NCI-H2227 treated with DMSO at 0.1 percent for 48 hours (cell line): ENCODE measurements at regions not wholly inside any gene's neighbourhood (a gene's known extent, or its start where the extent isn't known, plus 50 kb on each side); places are given as distances from the start of the nearest gene placed in this dataset.
"Not testable (repeated sequence)": the region's sequence is repeated elsewhere in the genome, so short reads cannot be mapped to it uniquely, and the experiment has no call there.

Experiments used
- DNase-seq: peaks from one replicate; lab custom pipeline; 2025; lab: John Stamatoyannopoulos, UW

GRCh38 chr20:30586178-30586577 is 671.3 kb upstream of the DEFB115 start:
- not testable (repeated sequence) for DNase-seq

- no peak for DNase-seq
Observed at GRCh38 chr20:30593572-30593971, 663.9 kb upstream of the DEFB115 start.

- no peak for DNase-seq
Observed at GRCh38 chr20:30594112-30594511, 663.4 kb upstream of the DEFB115 start.

- DNase-seq = no peak
Observed at GRCh38 chr20:30595698-30596097, 661.8 kb upstream of the DEFB115 start.

- not testable (repeated sequence) for DNase-seq
Observed at GRCh38 chr20:30597429-30597828, 660.0 kb upstream of the DEFB115 start.

- no peak for DNase-seq
Observed at GRCh38 chr20:30598460-30599230, 658.8 kb upstream of the DEFB115 start.

- no peak for DNase-seq
Observed at GRCh38 chr20:30599990-30600389, 657.5 kb upstream of the DEFB115 start.

GRCh38 chr20:30601974-30602373 is 655.5 kb upstream of the DEFB115 start:
- no peak for DNase-seq

GRCh38 chr20:30602424-30602823 is 655.0 kb upstream of the DEFB115 start:
- no peak for DNase-seq

- no peak for DNase-seq
Observed at GRCh38 chr20:30606990-30607389, 650.5 kb upstream of the DEFB115 start.

- DNase-seq = no peak
Observed at GRCh38 chr20:30610029-30610693, 647.3 kb upstream of the DEFB115 start.

- DNase-seq = no peak
Observed at GRCh38 chr20:30610751-30611150, 646.7 kb upstream of the DEFB115 start.

- no peak for DNase-seq
Observed at GRCh38 chr20:30611239-30611984, 646.1 kb upstream of the DEFB115 start.

GRCh38 chr20:30612344-30612743 is 645.1 kb upstream of the DEFB115 start:
- no peak for DNase-seq

- not testable (repeated sequence) for DNase-seq
Observed at GRCh38 chr20:30621346-30621745, 636.1 kb upstream of the DEFB115 start.

- DNase-seq = not testable (repeated sequence)
Observed at GRCh38 chr20:30624310-30624709, 633.2 kb upstream of the DEFB115 start.

- not testable (repeated sequence) for DNase-seq
Observed at GRCh38 chr20:30629376-30629775, 628.1 kb upstream of the DEFB115 start.

- DNase-seq = no peak
Observed at GRCh38 chr20:30630761-30631160, 626.7 kb upstream of the DEFB115 start.

GRCh38 chr20:30631261-30631789 is 626.1 kb upstream of the DEFB115 start:
- DNase-seq = not testable (repeated sequence)

- DNase-seq = not testable (repeated sequence)
Observed at GRCh38 chr20:30632773-30633172, 624.7 kb upstream of the DEFB115 start.

GRCh38 chr20:30641522-30641921 is 615.9 kb upstream of the DEFB115 start:
- not testable (repeated sequence) for DNase-seq

- DNase-seq = not testable (repeated sequence)
Observed at GRCh38 chr20:30660982-30661381, 596.5 kb upstream of the DEFB115 start.
